DMS 273 (cell line): ENCODE measurements at regions not wholly inside any gene's neighbourhood (a gene's known extent, or its start where the extent isn't known, plus 50 kb on each side); places are given as distances from the start of the nearest gene placed in this dataset.

ENCODE experiments used
- DNase-seq: peaks from one replicate; lab custom pipeline; 2025; ENCODE audit not compliant: unreplicated experiment; lab: John Stamatoyannopoulos, UW

GRCh38 chr1:87194271-87194774 is 134.4 kb upstream of the LMO4 start:
- DNase-seq, result no peak

DNA sequence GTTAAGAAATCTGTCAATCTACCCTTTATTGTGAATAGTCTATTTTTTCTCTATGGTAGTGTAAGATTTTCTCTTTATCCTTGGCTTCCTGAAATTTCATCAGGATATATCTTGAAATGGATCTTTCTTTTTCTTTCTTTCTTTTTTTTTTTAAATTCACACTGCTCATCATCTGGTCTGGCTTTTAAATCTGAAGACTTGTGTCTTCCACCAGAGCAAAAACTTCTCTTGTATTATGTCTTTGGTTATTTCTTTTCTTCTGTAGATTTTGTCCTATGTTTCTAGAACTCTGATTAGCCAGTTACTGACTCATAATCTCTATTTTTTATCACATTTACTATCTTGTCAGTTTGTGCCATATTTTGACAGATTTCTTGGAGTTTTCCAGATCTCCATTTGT is 133.8 kb upstream of the LMO4 start:
- DNase-seq, result no peak

- DNase-seq, result no peak
These were observed 132.4 kb upstream of the LMO4 start for GRCh38 chr1:87196110-87196827.

GRCh38 chr1:87197156-87197555 is 131.5 kb upstream of the LMO4 start:
- no peak for DNase-seq

DNA sequence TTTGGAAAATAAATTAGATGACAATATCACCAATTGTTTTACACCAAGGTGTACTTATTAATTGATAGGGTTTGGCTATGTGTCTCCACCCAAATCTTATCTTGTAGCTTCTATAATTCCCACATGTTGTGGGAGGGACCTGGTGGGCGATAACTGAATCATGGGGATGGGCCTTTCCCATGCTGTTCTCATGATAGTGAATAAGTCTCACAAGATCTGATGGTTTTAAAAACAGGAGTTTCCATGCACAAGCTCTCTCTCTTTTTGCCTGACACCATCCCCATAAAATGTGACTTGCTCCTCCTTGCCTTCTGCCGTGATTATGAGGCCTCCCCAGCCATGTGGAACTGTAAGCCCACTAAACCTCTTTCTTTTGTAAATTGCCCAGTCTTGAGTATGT is 131.0 kb upstream of the LMO4 start:
- no peak for DNase-seq

DNA sequence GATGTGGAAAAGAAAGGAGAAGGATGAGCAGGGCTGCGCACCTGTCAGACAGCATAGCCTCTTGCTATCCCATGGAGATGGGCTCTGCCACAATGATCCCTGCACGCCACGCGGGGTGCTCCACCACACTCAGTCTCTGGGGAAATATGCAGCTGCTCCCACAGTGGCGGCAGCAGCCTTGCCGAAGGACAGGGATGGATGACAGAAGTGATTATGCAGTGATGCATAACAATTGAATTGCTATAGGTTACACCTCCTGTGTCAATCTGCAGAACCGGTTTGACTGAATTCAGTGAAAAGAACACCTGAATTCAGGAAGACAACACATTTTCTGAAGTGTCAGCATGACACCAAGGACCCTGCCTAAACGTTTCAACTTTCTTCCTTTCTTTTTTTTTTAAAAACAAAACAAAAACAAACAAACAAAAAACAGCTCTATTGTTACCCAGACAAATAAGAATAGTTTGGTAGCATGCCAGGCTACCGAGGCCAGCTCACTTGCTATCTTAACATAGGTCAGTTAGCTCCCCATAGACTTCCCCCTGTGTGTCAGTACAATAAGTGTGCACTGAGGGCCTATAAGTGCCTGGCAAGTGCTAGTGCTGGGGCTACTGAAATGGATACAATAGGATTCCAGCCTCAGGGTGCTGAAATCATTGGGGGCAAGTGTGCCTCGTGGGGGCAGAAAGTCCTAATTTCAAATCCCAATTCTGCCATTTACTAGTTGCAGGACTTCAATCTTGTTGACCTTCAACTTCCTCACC is 127.6 kb upstream of the LMO4 start:
- DNase-seq, result no peak

GRCh38 chr1:87201768-87202167 is 126.9 kb upstream of the LMO4 start:
- no peak for DNase-seq

DNA sequence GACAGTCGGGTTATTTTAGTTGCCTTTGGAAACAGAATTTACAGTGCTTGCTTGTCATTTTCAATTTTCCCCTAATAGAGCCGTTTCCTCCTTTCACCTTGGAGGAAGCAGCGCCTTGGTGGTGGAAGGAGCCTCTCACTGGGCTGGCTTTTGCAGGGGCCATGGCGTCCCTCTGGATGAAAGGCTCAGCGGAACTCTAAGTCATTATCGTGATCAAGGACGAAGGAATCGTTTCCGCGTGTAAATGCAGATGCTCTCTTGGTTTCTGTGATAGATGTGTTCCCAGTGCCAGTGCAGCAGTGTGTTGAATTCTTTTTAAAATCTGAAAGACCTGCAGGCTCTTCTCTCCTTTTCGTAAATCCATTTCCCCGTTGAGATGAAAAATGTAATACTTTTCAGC is 126.2 kb upstream of the LMO4 start:
- no peak for DNase-seq

GRCh38 chr1:87202922-87203655 is 125.6 kb upstream of the LMO4 start:
- DNase-seq, result no peak

- DNase-seq, result no peak
These were observed 124.8 kb upstream of the LMO4 start for GRCh38 chr1:87203904-87204303.

DNA sequence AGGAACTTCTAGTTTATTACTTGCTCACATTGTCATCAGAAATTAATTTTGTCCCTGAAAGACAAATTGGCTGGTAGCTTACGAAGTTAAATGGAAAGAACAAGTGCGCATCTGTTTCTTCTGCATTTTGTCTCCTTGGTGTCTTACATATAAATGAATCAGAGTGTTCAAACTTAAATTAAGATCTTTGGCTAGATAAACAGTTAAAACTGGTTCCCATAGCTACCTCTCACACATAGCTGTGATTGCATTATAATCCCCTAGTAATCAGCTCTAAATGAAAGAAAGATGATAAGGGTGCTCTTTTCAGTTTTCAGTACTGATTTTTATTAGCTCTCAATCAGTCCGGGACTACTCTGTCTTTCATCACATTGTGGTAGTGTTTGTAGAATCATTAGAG is 124.2 kb upstream of the LMO4 start:
- no peak for DNase-seq

GRCh38 chr1:87204921-87205320 is 123.8 kb upstream of the LMO4 start:
- no peak for DNase-seq

DNA sequence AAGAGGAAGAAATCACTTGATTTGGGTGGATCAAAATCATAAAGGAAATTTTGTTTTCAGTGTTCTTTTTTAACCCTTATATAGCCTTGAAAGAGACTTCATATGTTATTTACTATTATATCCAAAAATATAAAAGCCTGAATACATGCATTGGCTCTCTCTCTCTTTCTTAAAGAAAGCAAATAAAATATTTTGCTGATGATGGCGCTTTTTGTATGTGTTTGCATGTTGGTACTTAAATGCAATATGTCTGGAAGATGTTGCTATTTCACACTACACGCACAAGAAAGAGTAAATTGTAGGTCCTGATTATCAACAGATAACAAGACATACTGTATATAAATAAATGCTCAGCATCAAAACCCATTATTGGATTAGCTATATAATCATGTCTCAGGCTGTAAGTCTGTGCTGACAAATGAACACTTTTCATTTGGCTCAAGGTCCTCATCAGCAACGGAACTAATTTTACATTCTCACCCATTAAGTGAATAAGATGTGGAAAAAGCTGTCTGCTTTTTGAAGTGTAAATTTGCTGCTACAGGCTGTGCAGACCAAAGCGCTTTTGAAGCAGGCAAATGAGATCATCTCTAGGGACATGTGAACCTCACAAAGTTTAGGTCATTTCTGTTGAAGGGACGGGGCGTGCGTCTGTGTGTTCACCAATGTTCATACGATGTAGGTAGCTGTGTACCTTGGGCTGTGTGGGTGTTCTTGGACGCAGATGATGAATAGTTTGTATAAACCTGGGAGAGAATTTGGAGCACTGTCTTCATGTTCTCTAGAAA is 122.4 kb upstream of the LMO4 start:
- DNase-seq, result no peak

DNA sequence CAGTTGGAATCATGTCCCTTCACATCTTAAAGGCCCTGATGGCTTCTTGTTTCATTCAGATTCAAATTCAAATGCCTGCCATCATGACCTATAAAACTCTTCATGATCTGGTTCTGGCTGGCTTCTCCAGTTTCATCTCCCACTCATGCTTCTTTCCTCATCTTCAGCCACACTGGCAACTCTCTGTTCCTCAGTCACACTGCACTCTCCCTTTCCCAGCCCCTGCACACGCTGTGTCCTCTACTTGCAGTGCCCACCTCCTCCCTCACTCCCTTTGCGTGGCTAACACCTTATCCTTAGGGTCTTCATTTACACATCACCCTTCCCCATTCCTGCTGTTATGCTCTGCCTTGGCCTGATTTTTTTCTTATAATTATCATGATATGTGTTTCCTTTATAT is 120.6 kb upstream of the LMO4 start:
- no peak for DNase-seq

- no peak for DNase-seq
These were observed 119.7 kb upstream of the LMO4 start for GRCh38 chr1:87208931-87209330.

DNA sequence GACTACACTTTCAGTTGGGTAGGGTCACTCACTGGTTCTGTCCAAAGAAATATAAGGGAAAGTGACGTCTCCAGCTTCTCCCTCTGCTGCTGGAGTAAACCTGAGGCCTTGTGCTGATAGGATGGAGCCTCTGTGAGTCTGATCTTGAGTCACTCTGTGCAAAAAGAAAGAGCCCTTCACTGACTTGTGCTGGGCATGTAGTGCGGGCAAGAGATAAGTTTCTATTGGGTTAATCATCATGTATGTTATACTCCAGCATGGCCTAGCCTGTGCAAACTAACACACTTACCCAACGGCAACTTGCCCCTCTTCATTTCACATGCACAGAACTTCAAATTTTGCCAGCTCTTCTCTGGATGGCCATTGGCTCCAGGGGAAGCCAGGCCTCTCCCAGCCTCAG is 118.5 kb upstream of the LMO4 start:
- DNase-seq, result no peak

DNA sequence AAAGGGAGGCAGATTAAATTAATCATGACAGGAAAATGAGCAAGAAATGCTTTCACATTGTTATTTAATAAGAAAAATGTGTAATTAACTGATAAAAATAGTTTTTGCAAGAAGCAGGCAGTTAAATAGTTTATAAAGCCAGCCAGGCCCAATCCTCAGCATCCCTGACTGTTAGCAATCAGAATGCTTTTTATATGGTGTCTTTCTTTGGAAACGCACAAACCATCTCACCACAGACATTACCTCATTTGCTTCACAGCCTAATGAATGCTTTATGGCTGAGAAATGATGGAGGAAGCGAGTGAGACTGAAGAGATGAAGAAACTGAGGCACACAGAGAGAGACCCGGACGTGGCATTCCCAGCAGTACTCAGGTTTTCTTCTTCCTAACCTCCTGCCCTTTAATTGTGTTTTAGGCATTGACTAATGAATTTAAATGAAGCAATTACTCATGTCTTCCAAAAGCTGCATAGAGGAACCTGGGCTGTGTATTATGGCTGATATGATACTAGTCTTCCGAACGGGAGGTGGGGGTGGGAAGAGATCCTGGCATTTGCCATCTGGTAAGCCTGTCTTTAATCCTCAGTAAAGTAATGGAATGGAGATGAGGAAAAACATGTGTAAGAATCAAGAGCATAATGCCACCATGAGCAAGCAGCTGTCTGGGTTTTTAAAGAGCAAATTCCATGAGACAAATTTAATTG is 116.1 kb upstream of the LMO4 start:
- peak; percentile 35 for DNase-seq

DNA sequence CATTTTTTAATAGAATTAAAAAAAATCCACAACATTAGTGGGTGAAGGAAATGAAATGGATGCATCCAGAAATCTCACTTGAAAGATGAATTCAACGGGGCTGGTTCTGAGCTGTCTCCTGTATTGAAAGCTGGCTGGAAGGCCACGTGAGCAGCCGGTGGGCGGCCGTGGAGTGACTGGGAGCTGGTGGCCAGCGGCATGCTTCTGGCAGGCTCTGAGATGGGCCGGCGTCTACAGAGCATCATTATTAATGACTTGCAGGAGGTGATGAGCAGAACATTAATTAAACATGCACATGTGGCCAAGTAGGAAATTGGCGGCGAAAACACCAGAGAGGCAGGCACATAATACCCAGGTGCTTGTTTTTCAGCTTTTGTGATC is 115.6 kb upstream of the LMO4 start:
- DNase-seq, result peak; percentile 25

DNA sequence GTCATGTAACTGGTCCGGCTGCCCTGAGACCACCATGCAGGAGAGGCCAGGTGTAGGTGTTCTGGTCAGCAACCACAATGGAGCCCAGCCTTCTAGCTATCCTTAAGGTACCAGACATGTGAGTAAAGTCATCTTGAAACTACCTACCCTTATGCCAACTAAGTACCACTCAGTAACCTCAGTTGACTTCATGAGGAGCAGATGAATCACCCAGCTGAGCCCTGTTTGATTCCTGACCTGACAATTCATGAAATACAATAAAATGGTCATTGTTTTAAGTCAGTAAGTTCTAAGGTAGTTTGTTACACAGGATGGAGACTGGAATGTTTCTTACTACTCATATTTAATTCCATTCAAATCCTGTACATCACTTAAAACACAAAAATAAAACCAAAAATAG is 113.1 kb upstream of the LMO4 start:
- no peak for DNase-seq

DNA sequence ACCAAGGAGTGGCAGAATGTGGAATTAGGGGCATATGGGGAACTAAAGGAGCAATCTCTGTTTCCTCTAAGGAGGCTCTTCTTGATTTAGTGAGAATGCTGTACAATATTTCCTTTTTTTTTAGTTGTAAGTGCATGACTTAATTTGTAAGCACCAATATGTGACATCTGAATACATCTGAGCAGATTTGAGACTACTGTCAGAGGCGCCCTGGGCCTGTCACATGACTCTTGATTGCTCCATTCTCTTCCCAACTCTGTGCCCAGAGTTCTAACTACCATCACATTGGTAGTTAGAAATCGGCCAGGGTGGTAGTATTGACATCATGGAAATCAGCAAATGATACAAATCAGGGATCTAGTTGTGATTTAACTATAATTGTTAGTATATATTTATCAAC is 110.1 kb upstream of the LMO4 start:
- no peak for DNase-seq

DNA sequence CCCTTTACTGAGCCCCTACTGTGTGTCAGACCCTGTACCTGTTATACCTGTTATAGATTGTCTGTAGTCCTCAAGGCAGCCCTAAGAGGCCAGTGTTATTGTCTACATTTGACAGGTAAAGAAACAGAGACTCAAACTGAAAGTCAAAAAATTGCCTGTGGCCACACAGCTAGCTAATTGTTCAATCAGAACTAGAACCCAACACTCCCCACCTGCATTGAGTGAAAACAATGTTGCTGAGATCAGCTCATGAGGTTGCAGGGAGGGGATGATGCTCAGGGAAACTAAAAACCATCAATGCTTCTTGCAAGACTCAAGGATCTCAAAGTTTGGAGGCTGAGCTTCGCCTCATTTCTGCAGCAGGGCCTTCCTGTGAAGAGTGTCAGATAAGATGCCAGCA is 109.5 kb upstream of the LMO4 start:
- DNase-seq, result no peak
